ENCODE measurements at regions not wholly inside any gene's neighbourhood (a gene's known extent, or its start where the extent isn't known, plus 50 kb on each side); places are given as distances from the start of the nearest gene placed in this dataset.

DNA sequence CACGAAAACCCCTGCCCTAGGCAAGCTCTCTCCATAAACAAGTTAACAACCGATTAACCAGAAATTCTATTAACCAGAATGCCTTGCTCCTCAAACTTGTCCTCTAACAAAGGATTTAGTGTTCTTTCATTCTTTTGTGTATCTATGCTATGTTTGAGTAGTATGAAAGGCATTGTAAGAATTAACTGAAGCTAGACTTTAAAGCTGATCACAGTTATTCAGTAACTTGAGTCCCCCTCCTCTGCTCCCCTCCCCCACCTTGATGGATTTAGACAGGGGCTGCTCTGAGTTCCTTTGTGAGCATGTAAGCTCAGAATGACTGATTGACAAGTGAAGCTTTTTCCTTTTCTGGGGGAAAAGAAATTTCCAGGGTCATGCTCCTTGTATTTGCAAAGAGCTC is 257.6 kb downstream of the TTLL7 start:
- TF ChIP-seq, protein P1, sequence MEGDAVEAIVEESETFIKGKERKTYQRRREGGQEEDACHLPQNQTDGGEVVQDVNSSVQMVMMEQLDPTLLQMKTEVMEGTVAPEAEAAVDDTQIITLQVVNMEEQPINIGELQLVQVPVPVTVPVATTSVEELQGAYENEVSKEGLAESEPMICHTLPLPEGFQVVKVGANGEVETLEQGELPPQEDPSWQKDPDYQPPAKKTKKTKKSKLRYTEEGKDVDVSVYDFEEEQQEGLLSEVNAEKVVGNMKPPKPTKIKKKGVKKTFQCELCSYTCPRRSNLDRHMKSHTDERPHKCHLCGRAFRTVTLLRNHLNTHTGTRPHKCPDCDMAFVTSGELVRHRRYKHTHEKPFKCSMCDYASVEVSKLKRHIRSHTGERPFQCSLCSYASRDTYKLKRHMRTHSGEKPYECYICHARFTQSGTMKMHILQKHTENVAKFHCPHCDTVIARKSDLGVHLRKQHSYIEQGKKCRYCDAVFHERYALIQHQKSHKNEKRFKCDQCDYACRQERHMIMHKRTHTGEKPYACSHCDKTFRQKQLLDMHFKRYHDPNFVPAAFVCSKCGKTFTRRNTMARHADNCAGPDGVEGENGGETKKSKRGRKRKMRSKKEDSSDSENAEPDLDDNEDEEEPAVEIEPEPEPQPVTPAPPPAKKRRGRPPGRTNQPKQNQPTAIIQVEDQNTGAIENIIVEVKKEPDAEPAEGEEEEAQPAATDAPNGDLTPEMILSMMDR (conservative IDR thresholded peaks at IDR 0.05; ENCODE audit: low read depth, low read length), result no peak
- no peak for DNase-seq (ENCODE audit: low read depth)
- H3K4me3 ChIP-seq (ENCODE audit: low read depth, low read length), result no peak overlapping the region

DNA sequence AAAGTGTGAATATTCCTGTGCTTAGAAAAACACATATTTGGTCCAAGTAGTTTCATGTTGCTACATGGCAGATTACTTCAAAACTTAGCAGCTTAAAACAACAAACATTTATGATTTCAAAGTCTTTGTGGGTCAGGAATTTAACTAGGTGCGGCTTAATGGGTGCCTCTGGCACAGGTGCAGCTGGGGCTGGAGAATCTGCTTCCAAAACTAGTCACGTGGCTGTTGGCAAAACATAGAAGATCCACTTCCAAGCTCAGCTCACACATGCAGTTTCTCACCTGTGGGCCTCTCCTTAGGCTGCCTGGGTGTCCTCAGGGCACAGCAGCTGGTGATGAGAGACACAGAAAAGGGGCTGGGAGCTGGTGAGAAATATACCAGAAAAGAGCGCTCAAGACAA is 263.4 kb downstream of the TTLL7 start:
- TF ChIP-seq, protein P1 (conservative IDR thresholded peaks at IDR 0.05; ENCODE audit: low read depth, low read length), result no peak
- no peak for DNase-seq (ENCODE audit: low read depth)
- no peak overlapping the region for H3K4me3 ChIP-seq (ENCODE audit: low read depth, low read length)

GRCh38 chr1:83734420-83734819 is 264.5 kb downstream of the TTLL7 start:
- TF ChIP-seq, protein P1 (conservative IDR thresholded peaks at IDR 0.05; ENCODE audit: low read depth, low read length), result no peak
- DNase-seq (ENCODE audit: low read depth), result no peak
- no peak overlapping the region for H3K4me3 ChIP-seq (ENCODE audit: low read depth, low read length)

- no peak overlapping the region for H3K4me3 ChIP-seq (ENCODE audit: low read depth, low read length)
- TF ChIP-seq, protein P1 (conservative IDR thresholded peaks at IDR 0.05; ENCODE audit: low read depth, low read length), result no peak
- no peak for DNase-seq (ENCODE audit: low read depth)
These were observed 273.1 kb downstream of the TTLL7 start for GRCh38 chr1:83725735-83726360.

GRCh38 chr1:83718338-83718737 is 280.6 kb downstream of the TTLL7 start:
- TF ChIP-seq, protein P1 (conservative IDR thresholded peaks at IDR 0.05; ENCODE audit: low read depth, low read length), result no peak
- no peak for DNase-seq (ENCODE audit: low read depth)
- no peak overlapping the region for H3K4me3 ChIP-seq (ENCODE audit: low read depth, low read length)

- TF ChIP-seq, protein P1 (conservative IDR thresholded peaks at IDR 0.05; ENCODE audit: low read depth, low read length), result no peak
- no peak overlapping the region for H3K4me3 ChIP-seq (ENCODE audit: low read depth, low read length)
- no peak for DNase-seq (ENCODE audit: low read depth)
These were observed 281.1 kb downstream of the TTLL7 start for GRCh38 chr1:83717785-83718184.

GRCh38 chr1:83716641-83717040 is 282.3 kb downstream of the TTLL7 start:
- TF ChIP-seq, protein P1 (conservative IDR thresholded peaks at IDR 0.05; ENCODE audit: low read depth, low read length), result no peak
- no peak for DNase-seq (ENCODE audit: low read depth)
- H3K4me3 ChIP-seq (ENCODE audit: low read depth, low read length), result no peak overlapping the region

All from epithelial cell of proximal tubule (primary cell).